Renal cortex interstitium (tissue), 11 donors: ENCODE measurements at regions not wholly inside any gene's neighbourhood (a gene's known extent, or its start where the extent isn't known, plus 50 kb on each side); places are given as distances from the start of the nearest gene placed in this dataset.
"Not testable (repeated sequence)": the region's sequence is repeated elsewhere in the genome, so short reads cannot be mapped to it uniquely, and the experiment has no call there.

Experiments used
- DNase-seq, 11 donors: peaks; one replicate each; pipeline ENCODE4 v3.0.0-alpha.2; 2013; ENCODE audit warnings: low read depth in 9 of 11, low spot score in 4 of 11; ENCODE audit errors: extremely low read depth in 1 of 11

DNA sequence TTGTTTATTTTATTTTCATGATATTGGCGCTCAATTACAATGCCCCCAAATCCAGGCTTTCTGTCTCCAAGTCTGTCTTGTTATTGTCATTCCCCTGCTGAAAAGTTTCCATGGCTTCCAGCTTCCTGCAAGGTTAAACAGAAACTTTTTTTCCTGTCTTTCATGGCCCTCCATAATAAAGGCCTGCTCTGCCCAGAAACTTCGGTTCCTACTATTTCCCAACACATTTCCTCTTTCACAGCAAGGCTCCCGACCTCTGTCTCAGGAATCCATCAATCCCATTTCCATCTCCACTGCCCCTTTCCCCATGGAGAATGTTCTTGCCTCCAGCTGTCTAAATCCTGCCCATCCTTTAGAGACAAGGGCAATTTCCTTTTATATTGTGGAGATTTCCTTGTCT is 365.2 kb upstream of the JARID2 start:
- no peak for DNase-seq

DNA sequence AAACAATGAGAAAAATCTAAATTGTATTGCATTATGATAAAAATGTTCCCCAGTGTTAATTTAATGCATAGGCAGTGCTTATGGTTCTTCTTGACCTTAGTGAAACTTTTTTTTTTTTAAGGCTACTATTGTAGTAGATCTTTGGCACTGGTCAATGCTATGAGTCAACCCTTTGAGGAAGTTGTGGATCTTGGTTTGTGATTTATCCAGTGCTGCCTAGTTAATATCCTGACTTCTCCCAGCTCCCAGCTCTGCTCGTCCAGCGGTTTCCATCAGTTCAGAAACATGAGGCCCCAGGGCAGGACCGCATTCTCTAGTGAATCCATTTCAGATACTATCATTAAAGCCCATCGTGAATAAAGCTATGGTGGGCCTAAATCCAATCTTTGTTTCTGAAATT is 364.5 kb upstream of the JARID2 start:
- no peak for DNase-seq

- DNase-seq, result no peak
Observed at GRCh38 chr6:14882394-14883026, 363.4 kb upstream of the JARID2 start.

DNA sequence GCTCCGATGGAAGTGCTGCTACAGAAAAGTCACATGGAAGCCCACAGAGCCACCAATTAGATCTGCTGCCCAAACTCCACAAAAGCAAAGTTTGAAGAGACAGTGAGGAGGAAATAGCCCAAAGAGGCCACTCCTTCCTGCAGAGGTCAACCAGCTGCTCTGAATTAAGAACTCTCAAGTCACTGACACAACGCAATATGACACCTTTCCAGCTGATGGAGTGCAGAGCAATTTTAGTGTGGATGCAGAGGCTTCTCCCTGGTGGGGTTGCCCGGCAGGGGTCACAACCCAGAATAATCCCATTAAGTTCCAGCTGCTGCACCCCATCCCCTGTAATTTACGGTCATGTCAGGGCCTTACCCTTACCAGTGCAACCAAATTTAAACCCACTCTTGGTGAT is 361.9 kb upstream of the JARID2 start:
- DNase-seq, result peak in 4 of 11 donors; percentile 43 to 70 (median 61)

GRCh38 chr6:14885498-14885897 is 360.4 kb upstream of the JARID2 start:
- no peak for DNase-seq

DNA sequence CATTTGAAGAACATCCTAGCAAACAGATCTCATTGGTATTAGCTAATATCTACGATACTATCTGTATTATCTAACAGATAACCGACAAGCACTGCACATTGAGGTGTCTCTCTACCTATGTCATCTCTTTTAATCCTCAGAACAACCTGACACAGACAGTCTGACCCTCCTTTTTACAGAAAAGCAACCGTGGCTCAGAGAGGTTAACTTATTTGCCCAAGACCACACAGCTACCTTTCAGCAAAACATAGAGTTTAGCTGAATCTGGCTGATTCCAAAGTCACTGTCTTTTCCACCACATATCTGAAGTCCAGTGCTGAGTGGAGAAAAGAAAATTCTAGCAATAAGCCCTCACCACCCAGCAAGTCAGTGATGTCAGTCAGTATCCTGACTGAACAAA is 358.7 kb upstream of the JARID2 start:
- DNase-seq, result no peak

DNA sequence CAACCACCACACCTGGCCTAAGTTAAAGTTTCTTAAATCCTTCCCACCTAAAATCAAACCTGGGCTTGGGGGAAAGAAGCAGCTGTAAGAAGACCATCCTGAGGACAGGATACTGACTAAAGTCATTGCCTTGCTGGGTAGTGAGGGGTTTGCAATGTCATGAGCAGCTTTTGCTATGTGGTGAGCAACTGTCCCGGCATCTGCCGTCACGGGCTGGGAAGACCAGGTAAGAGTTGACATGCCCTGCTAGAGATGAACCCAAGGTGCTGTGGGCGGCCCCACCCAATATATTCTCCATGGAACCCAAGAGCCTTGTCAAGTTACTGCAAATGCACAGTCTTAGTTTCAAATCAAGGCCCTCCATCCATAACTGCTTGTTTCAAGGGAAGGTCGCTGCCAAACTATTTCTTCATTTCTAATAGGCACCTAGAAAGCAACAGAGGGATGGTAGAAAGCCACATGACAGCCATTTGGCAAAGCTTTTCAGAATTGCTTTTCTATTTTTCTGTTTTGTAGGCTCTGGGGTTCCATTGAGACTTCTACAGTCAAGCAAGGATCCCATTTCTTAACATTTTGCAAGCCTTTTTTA is 357.8 kb upstream of the JARID2 start:
- DNase-seq, result no peak

GRCh38 chr6:14888575-14889000 is 357.3 kb upstream of the JARID2 start:
- DNase-seq, result no peak

- DNase-seq, result no peak
Observed at GRCh38 chr6:14889188-14889587, 356.7 kb upstream of the JARID2 start.

DNA sequence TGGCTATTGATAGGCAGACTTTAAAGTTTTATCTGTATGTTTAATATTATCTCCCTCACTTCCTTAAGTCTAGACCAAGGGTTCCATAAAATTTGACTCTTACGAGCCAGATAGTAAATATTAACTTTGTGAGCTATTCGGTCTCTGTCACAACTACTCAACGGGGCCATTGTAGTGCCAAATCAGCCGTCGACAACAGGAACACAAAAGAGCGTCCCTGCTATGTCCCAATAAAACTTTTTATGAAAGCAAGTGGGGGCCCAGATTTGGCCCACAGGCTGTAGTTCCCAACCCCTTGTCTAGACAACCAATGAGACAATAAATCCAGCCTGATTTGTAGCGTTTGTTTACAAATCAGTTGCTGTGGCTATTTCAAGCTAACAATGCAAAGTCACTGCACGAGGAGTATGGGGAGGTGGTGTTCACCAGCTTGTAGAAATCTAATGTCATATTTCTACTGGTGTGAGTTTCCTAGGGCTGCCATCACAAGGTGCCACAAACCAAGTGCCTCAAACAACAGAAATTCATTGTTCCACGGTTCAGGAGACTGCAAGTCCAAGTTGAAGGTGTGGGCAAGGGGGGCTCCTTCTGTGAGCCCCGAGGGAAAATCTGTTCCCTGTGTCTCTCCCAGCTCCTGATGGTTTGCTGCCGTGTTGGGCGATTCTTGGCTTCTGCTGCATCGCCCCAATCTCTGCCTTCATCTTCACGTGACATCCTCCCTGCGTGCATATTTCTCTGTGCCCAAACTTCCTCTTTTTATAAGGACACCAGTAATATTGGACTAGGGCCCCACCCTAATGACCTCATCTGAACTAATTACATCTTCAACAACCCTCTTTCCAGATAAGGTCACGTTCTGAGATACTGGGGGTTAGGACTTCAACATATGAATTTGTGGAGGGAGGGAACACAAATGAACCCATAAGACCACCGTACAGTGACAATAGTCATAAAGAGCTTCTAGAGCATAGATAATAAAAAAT is 356.0 kb upstream of the JARID2 start:
- no peak for DNase-seq

DNA sequence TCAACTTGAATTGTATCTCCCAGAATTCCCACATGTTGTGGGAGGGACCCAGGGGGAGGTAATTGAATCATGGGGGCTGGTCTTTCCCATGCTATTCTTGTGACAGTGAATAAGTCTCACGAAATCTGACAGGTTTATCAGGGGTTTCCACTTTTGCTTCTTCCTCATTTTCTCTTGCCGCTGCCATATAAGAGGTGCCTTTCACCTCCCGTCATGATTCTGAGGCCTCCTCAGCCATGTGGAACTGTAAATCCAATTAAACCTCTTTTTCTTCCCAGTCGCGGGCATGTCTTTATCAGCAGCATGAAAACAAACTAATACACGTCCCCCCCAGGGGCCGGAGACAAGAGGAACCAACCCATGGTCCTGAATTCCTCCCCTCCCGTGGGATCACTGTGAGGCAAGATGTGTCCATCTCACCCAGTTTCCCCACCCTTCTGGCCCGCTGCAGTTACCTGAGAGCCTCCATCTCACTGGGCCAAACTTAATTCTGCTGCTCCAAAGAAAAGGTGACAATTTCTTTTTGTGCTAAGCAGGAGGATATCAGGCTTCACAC is 354.0 kb upstream of the JARID2 start:
- DNase-seq, result not testable (repeated sequence)

GRCh38 chr6:14894105-14894504 is 351.8 kb upstream of the JARID2 start:
- DNase-seq, result no peak

DNA sequence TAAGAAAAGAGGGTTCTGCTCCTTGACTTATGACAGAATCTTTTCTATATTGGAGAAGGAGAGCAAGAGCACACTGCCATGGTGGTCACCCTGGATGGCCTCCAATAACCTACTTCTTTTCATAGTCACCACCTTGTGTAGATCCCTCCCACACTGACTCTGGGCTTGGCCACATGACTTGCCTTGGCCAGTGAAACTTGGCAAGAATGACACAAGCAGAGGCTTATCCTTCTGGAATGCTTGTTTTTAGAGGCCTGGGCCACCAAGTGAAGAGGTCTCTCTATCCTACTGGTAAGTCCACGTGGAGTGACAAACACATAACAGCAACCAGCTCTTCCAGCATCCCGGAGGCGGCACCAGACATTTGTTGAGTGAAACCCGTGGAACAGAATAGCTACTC is 349.4 kb upstream of the JARID2 start:
- no peak for DNase-seq

DNA sequence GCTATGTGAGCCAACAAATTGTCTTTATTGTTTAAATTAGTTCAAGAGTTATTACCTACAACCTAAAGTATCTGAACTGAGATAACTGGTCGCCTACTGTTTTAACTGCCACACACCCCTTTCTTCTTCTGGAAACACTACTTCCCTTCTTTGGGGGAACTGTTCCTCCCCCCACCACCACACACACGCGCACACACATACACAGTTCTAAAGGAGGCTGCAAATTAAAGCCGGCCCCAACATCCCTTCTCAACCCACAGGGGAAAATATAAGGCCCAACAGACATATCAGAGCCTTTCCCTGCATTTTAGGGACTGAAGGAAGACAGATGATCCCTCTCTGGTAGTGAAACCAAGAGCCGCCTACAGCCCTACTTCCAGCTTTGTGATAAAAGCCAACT is 348.0 kb upstream of the JARID2 start:
- no peak for DNase-seq

- DNase-seq, result not testable (repeated sequence)
Observed at GRCh38 chr6:14899441-14899840, 346.4 kb upstream of the JARID2 start.

- DNase-seq, result no peak
Observed at GRCh38 chr6:14900919-14901318, 344.9 kb upstream of the JARID2 start.

DNA sequence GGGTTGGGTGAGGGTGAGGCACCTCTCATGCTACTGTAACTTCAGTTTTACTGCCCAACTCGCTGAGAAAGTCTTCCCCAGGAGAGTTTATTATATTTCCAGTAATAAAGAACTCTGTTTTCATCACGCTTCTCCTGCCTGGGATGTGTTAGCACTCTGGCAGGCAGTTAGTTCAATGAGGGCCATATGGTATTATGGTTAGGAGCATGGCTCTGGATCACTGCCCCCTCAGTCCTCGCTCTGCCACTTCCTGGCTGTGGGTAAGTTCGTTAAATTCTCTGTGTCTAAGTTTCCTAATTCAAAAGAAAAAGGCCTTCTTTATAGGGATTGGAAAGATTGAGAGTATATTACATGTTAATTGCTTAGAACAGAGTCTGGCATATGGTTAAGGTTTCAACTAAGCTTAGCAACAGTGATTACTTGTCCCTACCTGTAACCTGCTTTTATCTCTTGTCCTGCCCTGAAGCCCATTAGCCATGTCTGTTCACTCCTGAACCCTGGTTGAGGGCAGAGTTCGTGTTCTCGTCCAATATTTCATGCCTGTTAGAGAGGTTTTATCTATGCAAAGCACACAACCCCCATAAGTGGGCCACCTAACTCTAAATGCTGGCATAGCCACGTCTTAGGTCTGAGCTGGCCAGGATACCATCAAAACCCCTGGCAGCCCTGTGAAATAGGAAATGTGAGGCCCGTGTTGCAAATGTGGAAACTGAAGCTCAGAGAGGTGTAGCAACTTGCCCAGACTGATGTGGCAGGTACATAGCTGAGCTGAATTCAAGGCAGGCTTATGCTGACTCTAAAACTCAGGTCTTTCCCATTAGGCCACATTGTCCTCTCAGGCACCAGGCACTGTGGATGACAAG is 342.5 kb upstream of the JARID2 start:
- no peak for DNase-seq

DNA sequence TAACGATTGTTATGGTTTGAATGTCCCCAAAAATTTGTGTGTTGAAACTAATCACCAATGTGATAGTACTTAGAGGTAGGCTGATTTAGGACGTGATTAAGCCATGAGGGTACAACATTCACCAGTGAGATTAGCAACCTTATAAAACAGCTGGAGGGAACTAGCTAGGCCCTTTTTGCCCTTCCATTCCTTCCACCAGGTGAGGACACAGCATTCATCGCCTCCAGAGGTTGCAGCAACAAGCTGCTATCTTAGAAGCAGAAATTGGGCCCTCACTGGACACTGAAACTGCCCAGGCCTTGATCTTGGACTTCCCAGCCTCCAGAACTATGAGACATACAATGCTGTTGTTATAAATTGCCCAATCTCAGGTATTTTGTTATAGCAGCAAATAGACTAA is 340.7 kb upstream of the JARID2 start:
- DNase-seq, result no peak

GRCh38 chr6:14906621-14907020 is 339.2 kb upstream of the JARID2 start:
- no peak for DNase-seq
